ENCODE measurements at regions not wholly inside any gene's neighbourhood (a gene's known extent, or its start where the extent isn't known, plus 50 kb on each side); places are given as distances from the start of the nearest gene placed in this dataset.
"Not testable (repeated sequence)": the region's sequence is repeated elsewhere in the genome, so short reads cannot be mapped to it uniquely, and the experiment has no call there.

GRCh38 chr17:13869331-13869940, 199.9 kb upstream of the COX10 start:
- no peak for DNase-seq
- Mint-ChIP-seq H3K9me3 (peaks cover 3 to 16% (median 7%) of the 10 kb centered on the region in 7 donors), H3K4me1 (peaks cover 3 to 18% (median 6%) of the 10 kb centered on the region in 3 donors), H3K27me3 (peaks cover 0 to 18% (median 0%) of the 10 kb centered on the region in 3 donors), H3K4me3 (no peak overlapping the region), H3K27ac (no peak overlapping the region), H3K36me3 (peaks cover 0 to 16% of the 10 kb centered on the region in 2 donors)
- ATAC-seq (ENCODE audit: low read depth in 2 of 2), result no peak

- peaks cover 0 to 18% (median 0%) of the 10 kb centered on the region in 3 donors for H3K27me3 Mint-ChIP-seq
- DNase-seq (no peak), ATAC-seq (ENCODE audit: low read depth in 2 of 2) (no peak)
- H3K4me3 Mint-ChIP-seq, result no peak overlapping the region
- no peaks in the 10 kb centered on the region for H3K4me1 Mint-ChIP-seq
- H3K27ac Mint-ChIP-seq, result no peak overlapping the region
- H3K9me3 Mint-ChIP-seq, result peaks cover 3 to 16% (median 8%) of the 10 kb centered on the region in 7 donors
- H3K36me3 Mint-ChIP-seq, result peaks cover 0 to 16% of the 10 kb centered on the region in 2 donors
Observed at GRCh38 chr17:13871261-13871660, 198.0 kb upstream of the COX10 start.

- H3K9me3 Mint-ChIP-seq, result peaks cover 0 to 7% (median 4%) of the 10 kb centered on the region in 7 donors
- H3K27ac Mint-ChIP-seq, result no peak overlapping the region
- DNase-seq (no peak), ATAC-seq (ENCODE audit: low read depth in 2 of 2) (no peak)
- peaks cover 8 to 10% of the 10 kb centered on the region in 2 donors for H3K36me3 Mint-ChIP-seq
- no peak overlapping the region for H3K4me3 Mint-ChIP-seq
- H3K4me1 Mint-ChIP-seq, result no peaks in the 10 kb centered on the region
- H3K27me3 Mint-ChIP-seq, result peaks cover 0 to 16% (median 0%) of the 10 kb centered on the region in 3 donors
Observed at GRCh38 chr17:13874134-13874533, 195.2 kb upstream of the COX10 start.

GRCh38 chr17:13874817-13875216, 194.5 kb upstream of the COX10 start:
- DNase-seq (no peak), ATAC-seq (ENCODE audit: low read depth in 2 of 2) (no peak)
- Mint-ChIP-seq H3K27me3 (peaks cover 0 to 13% (median 0%) of the 10 kb centered on the region in 3 donors), H3K4me3 (no peak overlapping the region), H3K9me3 (peaks cover 0 to 7% (median 4%) of the 10 kb centered on the region in 7 donors), H3K36me3 (peaks cover 8 to 10% of the 10 kb centered on the region in 2 donors), H3K4me1 (no peaks in the 10 kb centered on the region), H3K27ac (peak overlapping the region in 1 of 6 donors; percentile 1)

GRCh38 chr17:13879961-13880466, 189.3 kb upstream of the COX10 start:
- no peaks in the 10 kb centered on the region for H3K4me1 Mint-ChIP-seq
- peaks cover 0 to 11% (median 5%) of the 10 kb centered on the region in 7 donors for H3K9me3 Mint-ChIP-seq
- peaks cover 0 to 5% (median 0%) of the 10 kb centered on the region in 3 donors for H3K27me3 Mint-ChIP-seq
- peak overlapping the region in 1 of 6 donors; percentile 14 for H3K27ac Mint-ChIP-seq
- H3K4me3 Mint-ChIP-seq, result no peak overlapping the region
- H3K36me3 Mint-ChIP-seq, result peaks cover 10 to 12% of the 10 kb centered on the region in 2 donors
- no peak for DNase-seq
- no peak for ATAC-seq (ENCODE audit: low read depth in 2 of 2)

GRCh38 chr17:13883659-13884058, 185.6 kb upstream of the COX10 start:
- H3K4me1 Mint-ChIP-seq, result no peaks in the 10 kb centered on the region
- no peak overlapping the region for H3K4me3 Mint-ChIP-seq
- ATAC-seq (ENCODE audit: low read depth in 2 of 2), result no peak
- peaks cover 0 to 12% of the 10 kb centered on the region in 2 donors for H3K36me3 Mint-ChIP-seq
- no peak overlapping the region for H3K27ac Mint-ChIP-seq
- peaks cover 0 to 11% (median 5%) of the 10 kb centered on the region in 7 donors for H3K9me3 Mint-ChIP-seq
- no peak for DNase-seq
- no peaks in the 10 kb centered on the region for H3K27me3 Mint-ChIP-seq

GRCh38 chr17:13884347-13884746, 185.0 kb upstream of the COX10 start:
- H3K36me3 Mint-ChIP-seq, result peaks cover 0 to 12% of the 10 kb centered on the region in 2 donors

GRCh38 chr17:13885550-13885949, 183.8 kb upstream of the COX10 start:
- Mint-ChIP-seq H3K27me3 (no peaks in the 10 kb centered on the region), H3K4me1 (no peaks in the 10 kb centered on the region), H3K27ac (peak overlapping the region in 1 of 6 donors; percentile 12), H3K4me3 (no peak overlapping the region), H3K9me3 (peaks cover 0 to 11% (median 5%) of the 10 kb centered on the region in 7 donors), H3K36me3 (peaks cover 0 to 12% of the 10 kb centered on the region in 2 donors)
- DNase-seq (no peak), ATAC-seq (ENCODE audit: low read depth in 2 of 2) (no peak)

More at GRCh38 chr17:13884347-13884746, 185.0 kb upstream of the COX10 start:
- DNase-seq, result no peak
- peaks cover 0 to 11% (median 5%) of the 10 kb centered on the region in 7 donors for H3K9me3 Mint-ChIP-seq
- peak overlapping the region in 1 of 6 donors; percentile 13 for H3K27ac Mint-ChIP-seq
- H3K4me1 Mint-ChIP-seq, result no peaks in the 10 kb centered on the region
- H3K27me3 Mint-ChIP-seq, result no peaks in the 10 kb centered on the region
- H3K4me3 Mint-ChIP-seq, result no peak overlapping the region
- no peak for ATAC-seq (ENCODE audit: low read depth in 2 of 2)

GRCh38 chr17:13885953-13886889, 183.1 kb upstream of the COX10 start:
- Mint-ChIP-seq H3K27ac (peak overlapping the region in 1 of 6 donors; percentile 12), H3K4me3 (no peak overlapping the region), H3K9me3 (peaks cover 0 to 11% (median 5%) of the 10 kb centered on the region in 7 donors), H3K36me3 (peaks cover 0 to 12% of the 10 kb centered on the region in 2 donors), H3K27me3 (no peaks in the 10 kb centered on the region), H3K4me1 (no peaks in the 10 kb centered on the region)
- no peak for DNase-seq
- ATAC-seq (ENCODE audit: low read depth in 2 of 2), result no peak

- no peak overlapping the region for H3K4me3 Mint-ChIP-seq
- no peaks in the 10 kb centered on the region for H3K4me1 Mint-ChIP-seq
- DNase-seq, result no peak
- ATAC-seq (ENCODE audit: low read depth in 2 of 2), result no peak
- no peaks in the 10 kb centered on the region for H3K27me3 Mint-ChIP-seq
- H3K9me3 Mint-ChIP-seq, result peaks cover 0 to 2% (median 0%) of the 10 kb centered on the region in 7 donors
- peak overlapping the region in 2 of 6 donors; percentile 8 to 64 for H3K27ac Mint-ChIP-seq
- H3K36me3 Mint-ChIP-seq, result no peaks in the 10 kb centered on the region
Observed at GRCh38 chr17:13888056-13888609, 181.2 kb upstream of the COX10 start.

GRCh38 chr17:13908971-13909370, 160.3 kb upstream of the COX10 start:
- H3K4me3 Mint-ChIP-seq; H3K27me3 Mint-ChIP-seq; H3K9me3 Mint-ChIP-seq; DNase-seq; ATAC-seq (ENCODE audit: low read depth in 2 of 2); H3K36me3 Mint-ChIP-seq: not testable (repeated sequence)
- Mint-ChIP-seq H3K4me1 (peaks cover 5 to 19% (median 5%) of the 10 kb centered on the region in 3 donors), H3K27ac (peak overlapping the region in 2 of 6 donors; percentile 13 to 23)

- no peaks in the 10 kb centered on the region for H3K9me3 Mint-ChIP-seq
- peaks cover 5 to 28% (median 5%) of the 10 kb centered on the region in 3 donors for H3K4me1 Mint-ChIP-seq
- no peak overlapping the region for H3K4me3 Mint-ChIP-seq
- H3K27me3 Mint-ChIP-seq, result no peaks in the 10 kb centered on the region
- no peak for ATAC-seq (ENCODE audit: low read depth in 2 of 2)
- no peak overlapping the region for H3K27ac Mint-ChIP-seq
- no peak for DNase-seq
- H3K36me3 Mint-ChIP-seq, result no peaks in the 10 kb centered on the region
Observed at GRCh38 chr17:13909901-13910519, 159.3 kb upstream of the COX10 start.

GRCh38 chr17:13917634-13918033, 151.7 kb upstream of the COX10 start:
- ATAC-seq (ENCODE audit: low read depth in 2 of 2) (peak; percentile 96 to 97), DNase-seq (peak; percentile 54)
- Mint-ChIP-seq H3K4me3 (peak overlapping the region; percentile 0 to 84 (median 72)), H3K27me3 (no peaks in the 10 kb centered on the region), H3K9me3 (peaks cover 0 to 3% (median 0%) of the 10 kb centered on the region in 7 donors), H3K27ac (peak overlapping the region; percentile 48 to 95 (median 86)), H3K4me1 (peaks cover 49 to 83% (median 62%) of the 10 kb centered on the region in 3 donors), H3K36me3 (no peaks in the 10 kb centered on the region)

Measured in naive B cell (primary cell).